Endodermal cell (in vitro differentiated cells): ENCODE measurements at regions not wholly inside any gene's neighbourhood (a gene's known extent, or its start where the extent isn't known, plus 50 kb on each side); places are given as distances from the start of the nearest gene placed in this dataset.

Source experiments
- DNase-seq: peaks from one replicate; pipeline ENCODE4 v3.0.0-alpha.2; 2017
- H3K27ac ChIP-seq: 2 replicates; pipeline ENCODE4 v1.5.1; 2013; ENCODE audit warnings: mild to moderate bottlenecking, low read depth, low read length, moderate library complexity
- H3K27me3 ChIP-seq: 2 replicates; pipeline ENCODE4 v1.6.1; 2013; ENCODE audit warnings: mild to moderate bottlenecking, low read length, moderate library complexity; ENCODE audit not compliant: insufficient read depth, control insufficient read depth, poor library complexity, severe bottlenecking
- H3K36me3 ChIP-seq: 2 replicates; pipeline ENCODE4 v1.7.0; 2013; ENCODE audit warnings: mild to moderate bottlenecking, low read length, moderate library complexity; ENCODE audit not compliant: control insufficient read depth, insufficient read depth
- H3K4me1 ChIP-seq: one replicate; pipeline ENCODE4 v1.7.0; 2013; ENCODE audit warnings: low read length; ENCODE audit not compliant: control insufficient read depth, insufficient read depth
- H3K4me3 ChIP-seq: 2 replicates; pipeline ENCODE4 v1.5.1; 2013; ENCODE audit warnings: mild to moderate bottlenecking, low read length, moderate library complexity
- H3K9ac ChIP-seq: 2 replicates; pipeline ENCODE4 v1.6.1; 2013; ENCODE audit warnings: mild to moderate bottlenecking, low read length, moderate library complexity; ENCODE audit not compliant: poor library complexity, severe bottlenecking; ENCODE audit errors: extremely low read depth
- H3K9me3 ChIP-seq: 2 replicates; pipeline ENCODE4 v1.6.1; 2013; ENCODE audit warnings: mild to moderate bottlenecking, low read length, moderate library complexity; ENCODE audit not compliant: control insufficient read depth
- H3K27ac Mint-ChIP-seq: 2 replicates; pipeline ENCODE4 v1.8.0; 2020; ENCODE audit warnings: mixed read lengths
- H3K27me3 Mint-ChIP-seq: 2 replicates; pipeline ENCODE4 v1.8.0; 2021; ENCODE audit warnings: mild to moderate bottlenecking, mixed read lengths; ENCODE audit not compliant: insufficient read depth
- H3K36me3 Mint-ChIP-seq: 2 replicates; pipeline ENCODE4 v1.8.0; 2020; ENCODE audit warnings: low read depth, mixed read lengths
- H3K4me1 Mint-ChIP-seq: 2 replicates; pipeline ENCODE4 v1.8.0; 2020; ENCODE audit warnings: mixed read lengths
- H3K4me3 Mint-ChIP-seq: 2 replicates; pipeline ENCODE4 v1.8.0; 2020; ENCODE audit warnings: mild to moderate bottlenecking, moderate library complexity, mixed read lengths
- H3K9me3 Mint-ChIP-seq: 2 replicates; pipeline ENCODE4 v1.8.0; 2020; ENCODE audit warnings: mild to moderate bottlenecking, mixed read lengths
- CTCF ChIP-seq: fragments of 200-600 bp; sonication (generic); conservative IDR thresholded peaks from 2 replicates; pipeline ENCODE4 v1.5.0; 2021; ENCODE audit warnings: antibody characterized with exemption, mild to moderate bottlenecking
- WGBS, 2 experiments: methylation state at CpG; one replicate each; pipeline versions ENCODE4 v1.1.5 to v1.1.7; 2013; ENCODE audit warnings: missing lambda C conversion rate in 2 of 2, mixed read lengths in 1 of 2; ENCODE audit not compliant: insufficient coverage in 1 of 2, insufficient read length in 1 of 2; 5-methylcytosine and 5-hydroxymethylcytosine counted together

- WGBS, 2 experiments = 93 to 100% methylated on average over 1 of the region's 1 CpG
- H3K27me3 ChIP-seq = no peaks in the 10 kb centered on the region
- no peaks in the 10 kb centered on the region for H3K27me3 Mint-ChIP-seq
- H3K9me3 Mint-ChIP-seq = peaks cover 10% of the 10 kb centered on the region
- no peak overlapping the region for H3K27ac ChIP-seq
- H3K9me3 ChIP-seq = peaks cover 8% of the 10 kb centered on the region
- no peaks in the 10 kb centered on the region for H3K4me1 ChIP-seq
- no peak overlapping the region for H3K9ac ChIP-seq
- H3K4me3 ChIP-seq = no peak overlapping the region
- H3K27ac Mint-ChIP-seq = no peak overlapping the region
- no peak for DNase-seq
- no peaks in the 10 kb centered on the region for H3K4me1 Mint-ChIP-seq
- no peaks in the 10 kb centered on the region for H3K36me3 Mint-ChIP-seq
- no peaks in the 10 kb centered on the region for H3K36me3 ChIP-seq
- TF ChIP-seq CTCF = no peak
- no peak overlapping the region for H3K4me3 Mint-ChIP-seq
Measured at GRCh38 chr3:104397713-104398112, 969.0 kb upstream of the ALCAM start.

- Histone ChIP-seq H3K9me3 (peaks cover 8% of the 10 kb centered on the region), H3K4me3 (no peak overlapping the region), H3K4me1 (no peaks in the 10 kb centered on the region), H3K36me3 (no peaks in the 10 kb centered on the region), H3K27ac (no peak overlapping the region), H3K9ac (no peak overlapping the region), H3K27me3 (no peaks in the 10 kb centered on the region)
- no peak overlapping the region for H3K27ac Mint-ChIP-seq
- no peaks in the 10 kb centered on the region for H3K36me3 Mint-ChIP-seq
- peaks cover 10% of the 10 kb centered on the region for H3K9me3 Mint-ChIP-seq
- H3K4me3 Mint-ChIP-seq = no peak overlapping the region
- no peaks in the 10 kb centered on the region for H3K4me1 Mint-ChIP-seq
- no peaks in the 10 kb centered on the region for H3K27me3 Mint-ChIP-seq
- TF ChIP-seq CTCF = no peak
- DNase-seq = no peak
- no CpG with 5 or more reads among the region's 2 CpGs for WGBS, 2 experiments
Measured at GRCh38 chr3:104402902-104403301, 963.8 kb upstream of the ALCAM start.

DNA sequence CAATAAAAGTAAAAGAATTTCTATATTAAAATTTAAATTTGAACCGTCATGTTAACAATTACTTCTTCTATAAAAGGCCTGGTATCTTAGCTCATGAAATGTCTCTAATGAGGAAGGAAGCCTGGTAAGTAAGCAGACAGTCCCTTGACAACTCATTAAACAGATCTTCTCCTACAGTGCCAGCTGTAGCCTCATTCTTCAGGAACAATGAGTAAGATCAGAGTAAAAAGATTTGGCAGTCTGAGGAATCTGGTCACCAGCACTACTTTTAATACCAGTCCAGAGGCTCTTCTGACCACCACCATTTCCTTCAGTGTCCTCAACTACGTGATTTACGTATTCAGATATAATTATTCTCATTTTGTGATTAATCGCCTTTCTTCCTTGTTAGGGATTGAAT, 955.0 kb upstream of the ALCAM start:
- no peak overlapping the region for H3K9ac ChIP-seq
- peaks cover 8% of the 10 kb centered on the region for H3K4me1 Mint-ChIP-seq
- no peaks in the 10 kb centered on the region for H3K9me3 ChIP-seq
- H3K27ac Mint-ChIP-seq = no peak overlapping the region
- no peaks in the 10 kb centered on the region for H3K36me3 Mint-ChIP-seq
- DNase-seq = no peak
- no peak overlapping the region for H3K4me3 Mint-ChIP-seq
- H3K36me3 ChIP-seq = no peaks in the 10 kb centered on the region
- WGBS, 2 experiments = 78 to 100% methylated on average over 1 to 4 of the region's 4 CpGs
- H3K27me3 ChIP-seq = no peaks in the 10 kb centered on the region
- H3K27me3 Mint-ChIP-seq = no peaks in the 10 kb centered on the region
- no peaks in the 10 kb centered on the region for H3K9me3 Mint-ChIP-seq
- peaks cover 4% of the 10 kb centered on the region for H3K4me1 ChIP-seq
- H3K27ac ChIP-seq = no peak overlapping the region
- peak overlapping the region; percentile 19 for H3K4me3 ChIP-seq
- no peak for TF ChIP-seq CTCF
